Parathyroid adenoma (tissue), 2 donors: ENCODE measurements at regions not wholly inside any gene's neighbourhood (a gene's known extent, or its start where the extent isn't known, plus 50 kb on each side); places are given as distances from the start of the nearest gene placed in this dataset.

Experiments
- H2AFZ ChIP-seq: fragments of 300-600 bp; sonication (generic); one replicate; pipeline ENCODE4 v1.7.0; 2017; ENCODE audit warnings: antibody characterized with exemption, mild to moderate bottlenecking
- H3K27ac ChIP-seq: fragments of 300-600 bp; sonication (generic); one replicate; pipeline ENCODE4 v1.7.0; 2017
- H3K27me3 ChIP-seq: fragments of 300-600 bp; sonication (generic); one replicate; pipeline ENCODE4 v1.7.0; 2017; ENCODE audit warnings: low read length; ENCODE audit not compliant: control insufficient read depth, insufficient read depth
- H3K36me3 ChIP-seq: fragments of 300-600 bp; sonication (generic); one replicate; pipeline ENCODE4 v1.7.0; 2017; ENCODE audit warnings: low read length; ENCODE audit not compliant: control insufficient read depth, insufficient read depth
- H3K4me1 ChIP-seq: fragments of 300-600 bp; sonication (generic); one replicate; pipeline ENCODE4 v1.7.0; 2017; ENCODE audit warnings: control low read depth
- H3K4me2 ChIP-seq: fragments of 300-600 bp; sonication (generic); one replicate; pipeline ENCODE4 v1.7.0; 2017; ENCODE audit warnings: low read length
- H3K4me3 ChIP-seq: fragments of 300-600 bp; sonication (generic); one replicate; pipeline ENCODE4 v1.7.0; 2017; ENCODE audit warnings: low read depth, low read length
- H3K79me2 ChIP-seq: fragments of 300-600 bp; sonication (generic); one replicate; pipeline ENCODE4 v1.7.0; 2017; ENCODE audit warnings: control low read depth
- H3K9ac ChIP-seq: fragments of 300-600 bp; sonication (generic); one replicate; pipeline ENCODE4 v1.7.0; 2017; ENCODE audit warnings: mild to moderate bottlenecking
- H3K9me3 ChIP-seq: fragments of 300-600 bp; sonication (generic); one replicate; pipeline ENCODE4 v1.7.0; 2017; ENCODE audit warnings: low read length; ENCODE audit not compliant: control insufficient read depth
- CTCF ChIP-seq: fragments of 300-600 bp; sonication (generic); IDR thresholded peaks from one replicate; pipeline ENCODE4 v1.7.0; 2017; ENCODE audit warnings: antibody characterized with exemption, mild to moderate bottlenecking
- donor health status: primary hyperparathyroidism.

- no peak for TF ChIP-seq CTCF
- no peaks in the 10 kb centered on the region for H3K9me3 ChIP-seq
- H3K4me2 ChIP-seq, result no peak overlapping the region
- H3K9ac ChIP-seq, result no peak overlapping the region
- H2AFZ ChIP-seq, result no peak overlapping the region
- H3K4me3 ChIP-seq, result no peak overlapping the region
- no peaks in the 10 kb centered on the region for H3K79me2 ChIP-seq
- H3K27ac ChIP-seq, result no peak overlapping the region
- H3K36me3 ChIP-seq, result no peaks in the 10 kb centered on the region
- H3K4me1 ChIP-seq, result no peaks in the 10 kb centered on the region
- no peaks in the 10 kb centered on the region for H3K27me3 ChIP-seq
These were observed 174.9 kb upstream of the SEMA6D start for GRCh38 chr15:47542312-47542989.

GRCh38 chr15:47548231-47548630, 169.1 kb upstream of the SEMA6D start:
- H3K4me2 ChIP-seq, result no peak overlapping the region
- no peak overlapping the region for H3K4me3 ChIP-seq
- no peak overlapping the region for H3K9ac ChIP-seq
- H3K4me1 ChIP-seq, result no peaks in the 10 kb centered on the region
- H2AFZ ChIP-seq, result no peak overlapping the region
- no peaks in the 10 kb centered on the region for H3K27me3 ChIP-seq
- no peaks in the 10 kb centered on the region for H3K9me3 ChIP-seq
- no peak for TF ChIP-seq CTCF
- H3K27ac ChIP-seq, result no peak overlapping the region
- H3K79me2 ChIP-seq, result no peaks in the 10 kb centered on the region
- no peaks in the 10 kb centered on the region for H3K36me3 ChIP-seq

- Histone ChIP-seq H3K36me3 (no peaks in the 10 kb centered on the region), H3K4me1 (no peaks in the 10 kb centered on the region), H2AFZ (no peak overlapping the region), H3K27ac (no peak overlapping the region), H3K27me3 (no peaks in the 10 kb centered on the region), H3K4me3 (no peak overlapping the region), H3K4me2 (no peak overlapping the region), H3K9ac (no peak overlapping the region), H3K9me3 (no peaks in the 10 kb centered on the region), H3K79me2 (no peaks in the 10 kb centered on the region)
- no peak for TF ChIP-seq CTCF
These were observed 168.3 kb upstream of the SEMA6D start for GRCh38 chr15:47548986-47549385.

- H3K4me1 ChIP-seq, result no peaks in the 10 kb centered on the region
- H3K36me3 ChIP-seq, result no peaks in the 10 kb centered on the region
- H3K27ac ChIP-seq, result no peak overlapping the region
- H3K9me3 ChIP-seq, result no peaks in the 10 kb centered on the region
- no peak overlapping the region for H3K4me3 ChIP-seq
- no peak overlapping the region for H3K9ac ChIP-seq
- TF ChIP-seq CTCF, result no peak
- H3K79me2 ChIP-seq, result no peaks in the 10 kb centered on the region
- no peaks in the 10 kb centered on the region for H3K27me3 ChIP-seq
- H3K4me2 ChIP-seq, result no peak overlapping the region
- H2AFZ ChIP-seq, result no peak overlapping the region
These were observed 166.2 kb upstream of the SEMA6D start for GRCh38 chr15:47551079-47551478.

GRCh38 chr15:47551546-47551945, 165.8 kb upstream of the SEMA6D start:
- no peak overlapping the region for H3K9ac ChIP-seq
- TF ChIP-seq CTCF, result no peak
- no peaks in the 10 kb centered on the region for H3K36me3 ChIP-seq
- H3K9me3 ChIP-seq, result no peaks in the 10 kb centered on the region
- H3K79me2 ChIP-seq, result no peaks in the 10 kb centered on the region
- H2AFZ ChIP-seq, result no peak overlapping the region
- H3K4me3 ChIP-seq, result no peak overlapping the region
- no peak overlapping the region for H3K27ac ChIP-seq
- no peaks in the 10 kb centered on the region for H3K27me3 ChIP-seq
- H3K4me2 ChIP-seq, result no peak overlapping the region
- H3K4me1 ChIP-seq, result no peaks in the 10 kb centered on the region
